B cell (primary cell): ENCODE measurements at regions not wholly inside any gene's neighbourhood (a gene's known extent, or its start where the extent isn't known, plus 50 kb on each side); places are given as distances from the start of the nearest gene placed in this dataset.

Experiments used
- ATAC-seq: fragments of 200-7000 bp; cut with Tn5 transposase; one replicate; pipeline ENCODE4 v1.10.0; 2021; ENCODE audit warnings: low read depth, mild to moderate bottlenecking, moderate number of reproducible peaks, moderate library complexity
- CTCF ChIA-PET: fragments of 350-600 bp; sonication (Branson Sonifier 250); formaldehyde crosslinking; loops from one replicate; lab custom pipeline; 2021; ENCODE audit warnings: antibody characterized with exemption, inconsistent platforms; lab: Charles Lee
- POLR2A ChIA-PET: fragments of 350-600 bp; sonication (Branson Sonifier 250); formaldehyde crosslinking; loops from one replicate; lab custom pipeline; 2021; ENCODE audit warnings: antibody characterized with exemption; lab: Charles Lee
- DNase-seq: peaks from one replicate; pipeline ENCODE4 v3.0.0; 2013
- H2AFZ ChIP-seq: 2 replicates; pipeline ENCODE4 v1.6.1; 2012; ENCODE audit warnings: mild to moderate bottlenecking, low read depth, low read length; ENCODE audit not compliant: insufficient read depth, poor library complexity, severe bottlenecking
- H3K27ac ChIP-seq, 2 donors: 1 replicate in 1 of 2; 2 replicates in 1 of 2; pipeline ENCODE4 v1.5.1; 2012 to 2013; ENCODE audit warnings: low read length in 2 of 2, mild to moderate bottlenecking in 2 of 2, moderate library complexity in 1 of 2
- H3K27me3 ChIP-seq, 4 experiments: fragments of 200-600 bp in 1 of 4; sonication (generic) in 1 of 4; replicated peaks in 1 of 4; 1 replicate in 2 of 4; 2 replicates in 2 of 4; pipeline versions ENCODE4 v1.6.1 to v1.7.0; 2013 to 2016; ENCODE audit warnings: low read length in 3 of 4, mild to moderate bottlenecking in 2 of 4, mixed read lengths in 1 of 4, moderate library complexity in 1 of 4; ENCODE audit not compliant: insufficient read depth in 4 of 4, control insufficient read depth in 3 of 4; ENCODE audit errors: control extremely low read depth in 1 of 4
- H3K36me3 ChIP-seq, 2 experiments: replicated peaks in 1 of 2; 1 replicate in 1 of 2; 2 replicates in 1 of 2; pipeline versions ENCODE4 v1.6.1 to v1.7.1; 2013; ENCODE audit warnings: low read length in 1 of 2; ENCODE audit not compliant: insufficient read depth in 2 of 2, control insufficient read depth in 1 of 2; ENCODE audit errors: control extremely low read depth in 1 of 2, extremely low read depth in 1 of 2
- H3K4me1 ChIP-seq, 2 donors: fragments of 200-600 bp in 1 of 2; sonication (generic) in 1 of 2; 1 replicate in 1 of 2; 2 replicates in 1 of 2; pipeline versions ENCODE4 v1.5.1 to v1.6.1; 2013 to 2017; ENCODE audit warnings: low read length in 2 of 2; ENCODE audit not compliant: control insufficient read depth in 2 of 2, insufficient read depth in 2 of 2
- H3K4me2 ChIP-seq: replicated peaks from 2 replicates; pipeline ENCODE3; 2012; ENCODE audit warnings: mild to moderate bottlenecking, low read depth, low read length; ENCODE audit not compliant: poor library complexity, severe bottlenecking
- H3K4me3 ChIP-seq, 5 experiments: fragments of 200-600 bp in 1 of 5; sonication (generic) in 1 of 5; 1 replicate in 3 of 5; 2 replicates in 2 of 5; pipeline versions ENCODE4 v1.5.1 to v1.7.0; 2011 to 2016; ENCODE audit warnings: low read length in 4 of 5, mild to moderate bottlenecking in 4 of 5, low read depth in 2 of 5, control low read depth in 1 of 5, moderate library complexity in 1 of 5; ENCODE audit not compliant: insufficient read depth in 1 of 5; ENCODE audit errors: control extremely low read depth in 1 of 5, extremely low read depth in 1 of 5
- H3K79me2 ChIP-seq: fragments of 200-600 bp; sonication (generic); one replicate; pipeline ENCODE4 v1.6.0; 2016; ENCODE audit warnings: low read length; ENCODE audit not compliant: control insufficient read depth, insufficient read depth
- H3K9ac ChIP-seq: fragments of 200-600 bp; sonication (generic); 2 replicates; pipeline ENCODE4 v1.6.1; 2017; ENCODE audit warnings: mild to moderate bottlenecking, low read length, moderate library complexity
- H3K9me3 ChIP-seq, 3 donors: one replicate each; pipeline versions ENCODE4 v1.6.1 to v1.7.1; 2013; ENCODE audit warnings: low read length in 2 of 3; ENCODE audit not compliant: control insufficient read depth in 2 of 3, insufficient read depth in 1 of 3; ENCODE audit errors: control extremely low read depth in 1 of 3
- H4K20me1 ChIP-seq: 2 replicates; pipeline ENCODE4 v1.6.0; 2012; ENCODE audit warnings: mild to moderate bottlenecking, low read length; ENCODE audit not compliant: insufficient read depth, control insufficient read depth, poor library complexity, severe bottlenecking
- H3K27ac Mint-ChIP-seq: one replicate; pipeline ENCODE4 v1.8.0; 2021; ENCODE audit warnings: mixed read lengths
- H3K27me3 Mint-ChIP-seq: one replicate; pipeline ENCODE4 v1.8.0; 2021; ENCODE audit warnings: mixed read lengths
- H3K4me1 Mint-ChIP-seq: one replicate; pipeline ENCODE4 v1.8.0; 2021; ENCODE audit warnings: mixed read lengths
- H3K4me3 Mint-ChIP-seq: one replicate; pipeline ENCODE4 v1.8.0; 2021; ENCODE audit warnings: mixed read lengths
- H3K9me3 Mint-ChIP-seq: one replicate; pipeline ENCODE4 v1.8.0; 2022; ENCODE audit warnings: mixed read lengths; ENCODE audit not compliant: insufficient read depth
- CTCF ChIP-seq: fragments of 200-600 bp; IDR thresholded peaks from one replicate; pipeline ENCODE4 v1.8.0; 2022; ENCODE audit warnings: antibody characterized with exemption, mild to moderate bottlenecking
- EZH2 ChIP-seq: IDR thresholded peaks from 2 replicates; pipeline ENCODE4 v1.6.1; 2012; ENCODE audit warnings: borderline replicate concordance, low read depth, mild to moderate bottlenecking, moderate library complexity, low read length; ENCODE audit not compliant: insufficient read depth, poor library complexity, severe bottlenecking
- WGBS: methylation state at CpG from one replicate; pipeline ENCODE4 v1.1.5; 2013; ENCODE audit warnings: missing lambda C conversion rate; ENCODE audit not compliant: insufficient coverage; 5-methylcytosine and 5-hydroxymethylcytosine counted together
- intact Hi-C: fragments of 100-400 bp; cut with micrococcal nuclease; formaldehyde crosslinking; loops from one replicate; pipeline ENCODE4 v1.10.0; 2022

- no peak overlapping the region for H3K27ac ChIP-seq
- Mint-ChIP-seq H3K4me3 (no peak overlapping the region), H3K4me1 (no peaks in the 10 kb centered on the region), H3K9me3 (no peaks in the 10 kb centered on the region), H3K27me3 (peaks cover 3% of the 10 kb centered on the region), H3K27ac (no peak overlapping the region)
- TF ChIP-seq EZH2 = no peak
- TF ChIP-seq CTCF = no peak
- ChIA-PET POLR2A (no interaction called here), CTCF (no interaction called here)
- no peaks in the 10 kb centered on the region for H3K9me3 ChIP-seq
- no peaks in the 10 kb centered on the region for H4K20me1 ChIP-seq
- H3K27me3 ChIP-seq = peaks cover 0 to 3% (median 0%) of the 10 kb centered on the region in 4 experiments
- H3K4me3 ChIP-seq = no peak overlapping the region
- no peak overlapping the region for H2AFZ ChIP-seq
- no peaks in the 10 kb centered on the region for H3K4me1 ChIP-seq
- intact Hi-C loops = no loop called here
- no peaks in the 10 kb centered on the region for H3K79me2 ChIP-seq
- DNase-seq = no peak
- ATAC-seq = no peak
- H3K9ac ChIP-seq = no peak overlapping the region
- H3K4me2 ChIP-seq = no peak overlapping the region
- H3K36me3 ChIP-seq = no peaks in the 10 kb centered on the region
- WGBS = no CpG with 5 or more reads among the region's 4 CpGs
Observed at GRCh38 chr12:90311561-90311960, 602.9 kb upstream of the ATP2B1 start.

- H3K4me1 Mint-ChIP-seq = no peaks in the 10 kb centered on the region
- Histone ChIP-seq H3K9me3 (no peaks in the 10 kb centered on the region), H3K36me3 (no peaks in the 10 kb centered on the region), H3K9ac (no peak overlapping the region), H3K4me1 (no peaks in the 10 kb centered on the region), H3K4me3 (no peak overlapping the region), H2AFZ (no peak overlapping the region), H3K4me2 (no peak overlapping the region), H3K79me2 (no peaks in the 10 kb centered on the region), H3K27ac (no peak overlapping the region), H3K27me3 (peaks cover 0 to 3% (median 0%) of the 10 kb centered on the region in 4 experiments), H4K20me1 (no peaks in the 10 kb centered on the region)
- POLR2A ChIA-PET = no interaction called here
- H3K27me3 Mint-ChIP-seq = peaks cover 4% of the 10 kb centered on the region
- ATAC-seq (no peak), DNase-seq (no peak)
- intact Hi-C loops = no loop called here
- CTCF ChIA-PET = no interaction called here
- H3K4me3 Mint-ChIP-seq = no peak overlapping the region
- TF ChIP-seq CTCF (no peak), EZH2 (no peak)
- 91% methylated on average over 1 of the region's 3 CpGs for WGBS
- H3K27ac Mint-ChIP-seq = no peak overlapping the region
- H3K9me3 Mint-ChIP-seq = no peaks in the 10 kb centered on the region
Observed at GRCh38 chr12:90305379-90305778, 596.7 kb upstream of the ATP2B1 start.
